Heart right ventricle (tissue), 16 donors: ENCODE measurements at regions not wholly inside any gene's neighbourhood (a gene's known extent, or its start where the extent isn't known, plus 50 kb on each side); places are given as distances from the start of the nearest gene placed in this dataset.

Experiments used
- ATAC-seq, 8 donors: fragments of 200-7000 bp; cut with Tn5 transposase; one replicate each; pipeline ENCODE4 v1.9.1; 2020; ENCODE audit warnings: mild to moderate bottlenecking in 8 of 8, moderate library complexity in 8 of 8, moderate number of reproducible peaks in 1 of 8
- DNase-seq, 2 donors: peaks; one replicate each; pipeline ENCODE4 v3.0.0-alpha.2; 2020
- H3K27ac ChIP-seq, 10 donors: fragments of 200-600 bp; sonication (generic) in 2 of 10; one replicate each; pipeline versions ENCODE4 v1.5.0 to v1.8.0; 2020 to 2022; ENCODE audit warnings: mild to moderate bottlenecking in 3 of 10
- H3K27me3 ChIP-seq, 7 donors: fragments of 200-600 bp; one replicate each; pipeline ENCODE4 v1.8.0; 2021 to 2022; ENCODE audit warnings: mild to moderate bottlenecking in 2 of 7
- H3K36me3 ChIP-seq, 9 donors: fragments of 200-600 bp; sonication (generic) in 1 of 9; one replicate each; pipeline versions ENCODE4 v1.5.0 to v1.8.0; 2020 to 2022; ENCODE audit warnings: mild to moderate bottlenecking in 2 of 9
- H3K4me1 ChIP-seq, 9 donors: fragments of 200-600 bp; sonication (generic) in 1 of 9; one replicate each; pipeline versions ENCODE4 v1.5.0 to v1.8.0; 2020 to 2022; ENCODE audit warnings: mild to moderate bottlenecking in 4 of 9
- H3K4me3 ChIP-seq, 10 donors: fragments of 200-600 bp; sonication (generic) in 2 of 10; one replicate each; pipeline versions ENCODE4 v1.5.0 to v1.8.0; 2020 to 2022; ENCODE audit warnings: mild to moderate bottlenecking in 7 of 10, moderate library complexity in 2 of 10
- H3K9me3 ChIP-seq, 11 donors: fragments of 200-600 bp in 10 of 11; sonication (generic) in 2 of 11; one replicate each; pipeline versions ENCODE4 v1.5.0 to v1.8.0; 2013 to 2022; ENCODE audit warnings: mild to moderate bottlenecking in 2 of 11, control low read depth in 1 of 11, moderate library complexity in 1 of 11
- CTCF ChIP-seq, 9 donors: fragments of 200-600 bp; sonication (generic) in 2 of 9; IDR thresholded peaks; one replicate each; pipeline versions ENCODE4 v1.5.0 to v1.8.0; 2021 to 2022; ENCODE audit warnings: antibody characterized with exemption in 9 of 9, mild to moderate bottlenecking in 5 of 9, moderate library complexity in 1 of 9
- WGBS, 2 donors: extraction: QIAGEN DNeasy Blood & Tissue Kit; methylation state at CpG; one replicate each; pipeline ENCODE4 v1.1.7; 2013; ENCODE audit warnings: inconsistent platforms in 1 of 2; 5-methylcytosine and 5-hydroxymethylcytosine counted together
- intact Hi-C, 10 donors: fragments of 100-400 bp; cut with DNase I; formaldehyde crosslinking; loops; one replicate each; pipeline versions ENCODE4 v1.11.1 to v1.14.2; 2022
- donor health status: Arrhythmogenic right ventricular cardiomyopathy.
- donor health status: ischemic (EF 13 %, LVEDD 7.1; RV severe dilation, severe dysfunction).
- donor health status: healthy with polysubstance abuse.
- donor health status: DM: no; HTN: yes; CAD: no.
- donor health status: DM: no; HTN: no; CAD: no.
- donor health status: ischemic (EF 25% LVEDD 6.9; RV normal size, moderate dysfunction).
- donor health status: ischemic (EF 25% LVEDD 5.7; RV mildly dilated, moderate dysfunction).
- donor health status: healthy.
- donor health status: DM: yes; HTN: yes; CAD: no.
- donor health status: Ischemic cardiomyopathy.
- donor health status: ischemic (EF 35%, LVEDD 5.7; RV mildly dilated, moderate dysfunction).
- donor health status: nonischemic (EF 11% LVEDD 7.7; RV severe dilation, severe dysfunction).
- donor health status: DM: yes; HTN: yes; CAD: no.
- donor health status: PGD.
- donor health status: ischemic (EF 29% LVEDD 5.4; RV normal size, mild dysfunction).
- donor health status: nonischemic (EF 23%, LVEDD 6.1; RV moderate dilation, normal function).

- ATAC-seq: no peak
- WGBS, 2 donors: 80 to 86% methylated on average over 6 of the region's 6 CpGs
- no peak overlapping the region for H3K27ac ChIP-seq
- H3K36me3 ChIP-seq: no peaks in the 10 kb centered on the region
- no peak for DNase-seq
- TF ChIP-seq CTCF (IDR thresholded peaks at IDR 0.05): no peak
- H3K9me3 ChIP-seq: no peaks in the 10 kb centered on the region
- intact Hi-C loops: no loop called here
- no peaks in the 10 kb centered on the region for H3K27me3 ChIP-seq
- H3K4me3 ChIP-seq: no peak overlapping the region
- no peaks in the 10 kb centered on the region for H3K4me1 ChIP-seq
These were observed 141.8 kb upstream of the MSX1 start for GRCh38 chr4:4717692-4718091.

GRCh38 chr4:4714331-4714730 is 145.1 kb upstream of the MSX1 start:
- WGBS, 2 donors: 87 to 94% methylated on average over 2 of the region's 2 CpGs
- Histone ChIP-seq H3K27me3 (no peaks in the 10 kb centered on the region), H3K36me3 (no peaks in the 10 kb centered on the region), H3K27ac (no peak overlapping the region), H3K4me3 (no peak overlapping the region), H3K9me3 (no peaks in the 10 kb centered on the region), H3K4me1 (no peaks in the 10 kb centered on the region)
- TF ChIP-seq CTCF (IDR thresholded peaks at IDR 0.05): no peak
- DNase-seq: no peak
- ATAC-seq: no peak
- intact Hi-C loops: no loop called here

- Histone ChIP-seq H3K36me3 (no peaks in the 10 kb centered on the region), H3K4me1 (no peaks in the 10 kb centered on the region), H3K27ac (no peak overlapping the region), H3K9me3 (peaks cover 0 to 13% (median 0%) of the 10 kb centered on the region in 11 donors), H3K4me3 (no peak overlapping the region), H3K27me3 (no peaks in the 10 kb centered on the region)
- TF ChIP-seq CTCF (IDR thresholded peaks at IDR 0.05): no peak
- DNase-seq: no peak
- intact Hi-C loops: no loop called here
- 98 to 100% methylated on average over 3 of the region's 3 CpGs for WGBS, 2 donors
- no peak for ATAC-seq
These were observed 146.5 kb upstream of the MSX1 start for GRCh38 chr4:4712800-4713528.

- intact Hi-C loops: no loop called here
- Histone ChIP-seq H3K9me3 (peaks cover 0 to 16% (median 0%) of the 10 kb centered on the region in 11 donors), H3K36me3 (no peaks in the 10 kb centered on the region), H3K4me3 (no peak overlapping the region), H3K27me3 (no peaks in the 10 kb centered on the region), H3K4me1 (no peaks in the 10 kb centered on the region), H3K27ac (no peak overlapping the region)
- TF ChIP-seq CTCF (IDR thresholded peaks at IDR 0.05): no peak
- DNase-seq (no peak), ATAC-seq (no peak)
- 93 to 96% methylated on average over 3 of the region's 3 CpGs for WGBS, 2 donors
These were observed 147.6 kb upstream of the MSX1 start for GRCh38 chr4:4711902-4712301.
